SK-N-SH (cell line): ENCODE measurements at regions not wholly inside any gene's neighbourhood (a gene's known extent, or its start where the extent isn't known, plus 50 kb on each side); places are given as distances from the start of the nearest gene placed in this dataset.

Experiments
- CTCF ChIA-PET: fragments of 300-600, 350-600 bp; formaldehyde crosslinking; extraction: SDS; loops from one replicate; lab custom pipeline; 2021; lab: Yijun Ruan, JAX
- POLR2A ChIA-PET: fragments of 350-600 bp; sonication (Branson Sonifier 250); formaldehyde crosslinking; extraction: SDS; loops from one replicate; lab custom pipeline; 2020; ENCODE audit warnings: antibody characterized with exemption, inconsistent platforms; lab: Yijun Ruan, JAX
- DNase-seq: peaks from one replicate; pipeline ENCODE4 v3.0.0; 2012
- H2AFZ ChIP-seq: fragments of 200-600 bp; sonication (generic); 2 replicates; pipeline ENCODE4 v1.8.1; 2016; ENCODE audit warnings: antibody characterized with exemption, mild to moderate bottlenecking, low read depth
- H3F3A ChIP-seq: fragments of 200-600 bp; sonication (generic); replicated peaks from 2 replicates; pipeline ENCODE3; 2016; ENCODE audit warnings: antibody characterized with exemption, mild to moderate bottlenecking; ENCODE audit not compliant: insufficient read depth
- H3K27ac ChIP-seq, 2 experiments: fragments of 200-500 bp in 1 of 2; fragments of 200-600 bp in 1 of 2; sonication (Bioruptor generic) in 1 of 2; sonication (generic), shearing (Covaris generic) in 1 of 2; 2 replicates each; pipeline versions ENCODE4 v1.5.1 to v1.6.1; 2014 to 2016; ENCODE audit warnings: low read depth in 2 of 2, inconsistent platforms in 1 of 2, low read length in 1 of 2, mild to moderate bottlenecking in 1 of 2, mixed read lengths in 1 of 2
- H3K27me3 ChIP-seq: fragments of 200-600 bp; sonication (generic), shearing (Covaris generic); 2 replicates; pipeline ENCODE4 v1.6.1; 2016; ENCODE audit warnings: mixed run types; ENCODE audit not compliant: insufficient read depth
- H3K36me3 ChIP-seq, 2 experiments: fragments of 200-500 bp in 1 of 2; fragments of 200-600 bp in 1 of 2; sonication (Bioruptor generic) in 1 of 2; sonication (generic) in 1 of 2; replicated peaks in 1 of 2; 2 replicates each; pipeline versions ENCODE3 to v1.5.1; 2014 to 2016; ENCODE audit warnings: low read length in 1 of 2, mild to moderate bottlenecking in 1 of 2; ENCODE audit not compliant: insufficient read depth in 2 of 2, control insufficient read depth in 1 of 2
- H3K4me1 ChIP-seq, 2 experiments: fragments of 200-500 bp in 1 of 2; fragments of 200-600 bp in 1 of 2; sonication (Bioruptor generic) in 1 of 2; sonication (generic), shearing (Covaris generic) in 1 of 2; 2 replicates each; pipeline versions ENCODE4 v1.5.1 to v1.6.1; 2014 to 2016; ENCODE audit warnings: low read depth in 1 of 2, low read length in 1 of 2, mixed run types in 1 of 2; ENCODE audit not compliant: insufficient read depth in 2 of 2, control insufficient read depth in 1 of 2
- H3K4me2 ChIP-seq: fragments of 200-600 bp; sonication (generic), shearing (Covaris generic); 2 replicates; pipeline ENCODE4 v1.6.1; 2017; ENCODE audit warnings: mixed run types
- H3K4me3 ChIP-seq, 2 experiments: fragments of 200-500 bp in 1 of 2; fragments of 200-600 bp in 1 of 2; sonication (Bioruptor generic) in 1 of 2; sonication (generic), shearing (Covaris generic) in 1 of 2; 2 replicates each; pipeline versions ENCODE4 v1.5.1 to v1.8.1; 2014 to 2016; ENCODE audit warnings: low read depth in 2 of 2, inconsistent platforms in 1 of 2, low read length in 1 of 2, mild to moderate bottlenecking in 1 of 2, mixed read lengths in 1 of 2, moderate library complexity in 1 of 2
- H3K79me2 ChIP-seq: fragments of 200-600 bp; sonication (generic); 2 replicates; pipeline ENCODE4 v1.8.1; 2017; ENCODE audit warnings: mild to moderate bottlenecking; ENCODE audit not compliant: insufficient read depth
- H3K9ac ChIP-seq: fragments of 200-600 bp; sonication (generic); 2 replicates; pipeline ENCODE4 v1.6.1; 2017; ENCODE audit warnings: mixed run types
- H3K9me2 ChIP-seq: fragments of 200-600 bp; sonication (generic); 2 replicates; pipeline ENCODE4 v1.6.1; 2017; ENCODE audit warnings: mixed run types
- H3K9me3 ChIP-seq: fragments of 200-600 bp; sonication (generic); 2 replicates; pipeline ENCODE4 v1.6.1; 2017; ENCODE audit warnings: mixed run types, mild to moderate bottlenecking, moderate library complexity
- H4K20me1 ChIP-seq: fragments of 200-600 bp; sonication (generic); 2 replicates; pipeline ENCODE4 v1.6.1; 2017; ENCODE audit warnings: mild to moderate bottlenecking, mixed run types; ENCODE audit not compliant: insufficient read depth
- CHD2 ChIP-seq: fragments of 150-350 bp; IDR thresholded peaks from 2 replicates; pipeline ENCODE4 v1.6.1; 2018; ENCODE audit warnings: low read length; ENCODE audit not compliant: partially characterized antibody
- EP300 ChIP-seq, 2 experiments: IDR thresholded peaks; 2 replicates each; pipeline versions ENCODE4 v1.4.0 to v1.6.1; 2012; ENCODE audit warnings: borderline replicate concordance in 1 of 2, low read depth in 1 of 2, low read length in 1 of 2
- EZH2phosphoT487 ChIP-seq: fragments of 200-600 bp; sonication (generic); IDR thresholded peaks from 2 replicates; pipeline ENCODE4 v1.6.1; 2017; ENCODE audit warnings: low read depth, mixed run types, mild to moderate bottlenecking, antibody characterized with exemption, moderate library complexity, borderline replicate concordance
- FOSL2 ChIP-seq: IDR thresholded peaks from 2 replicates; pipeline ENCODE4 v1.4.0; 2012; ENCODE audit warnings: low read depth, mild to moderate bottlenecking, moderate library complexity, borderline replicate concordance
- FOXM1 ChIP-seq: IDR thresholded peaks from 2 replicates; pipeline ENCODE4 v1.4.0; 2012; ENCODE audit warnings: low read depth, mild to moderate bottlenecking
- IRF3 ChIP-seq: fragments of 150-350 bp; IDR thresholded peaks from 2 replicates; pipeline ENCODE4 v1.6.1; 2016; ENCODE audit warnings: mild to moderate bottlenecking, low read depth, low read length
- JUND ChIP-seq: IDR thresholded peaks from 2 replicates; pipeline ENCODE4 v1.4.0; 2012
- MAX ChIP-seq: IDR thresholded peaks from 2 replicates; pipeline ENCODE4 v1.4.0; 2012; ENCODE audit warnings: low read depth
- MEF2A ChIP-seq: IDR thresholded peaks from 2 replicates; pipeline ENCODE4 v1.4.0; 2012; ENCODE audit warnings: low read depth, borderline replicate concordance
- NRF1 ChIP-seq: IDR thresholded peaks from 2 replicates; pipeline ENCODE4 v1.6.1; 2012; ENCODE audit warnings: low read depth, mild to moderate bottlenecking, low read length
- PBX3 ChIP-seq: IDR thresholded peaks from 2 replicates; pipeline ENCODE4; 2012
- RCOR1 ChIP-seq: fragments of 150-350 bp; IDR thresholded peaks from 2 replicates; pipeline ENCODE4 v1.6.1; 2017; ENCODE audit warnings: antibody characterized with exemption, low read length
- REST ChIP-seq: IDR thresholded peaks from 2 replicates; pipeline ENCODE4 v1.6.1; 2012; ENCODE audit warnings: mild to moderate bottlenecking, low read depth, low read length, moderate library complexity
- RFX5 ChIP-seq: IDR thresholded peaks from 2 replicates; pipeline ENCODE4 v1.6.1; 2012; ENCODE audit warnings: mild to moderate bottlenecking, improper control_type of control experiment, low read length
- RXRA ChIP-seq: IDR thresholded peaks from 2 replicates; pipeline ENCODE4 v1.4.0; 2012; ENCODE audit warnings: low read depth, mild to moderate bottlenecking, borderline replicate concordance
- TAF1 ChIP-seq: IDR thresholded peaks from 2 replicates; pipeline ENCODE4 v1.6.1; 2012; ENCODE audit warnings: low read depth, mild to moderate bottlenecking, low read length, moderate library complexity, borderline replicate concordance
- TCF12 ChIP-seq: IDR thresholded peaks from 2 replicates; pipeline ENCODE4 v1.4.0; 2012
- USF1 ChIP-seq: IDR thresholded peaks from 2 replicates; pipeline ENCODE4 v1.4.0; 2012; ENCODE audit warnings: low read depth, borderline replicate concordance
- ZBTB33 ChIP-seq: IDR thresholded peaks from 2 replicates; pipeline ENCODE4 v1.4.0; 2012; ENCODE audit warnings: low read depth, borderline replicate concordance
- WGBS: methylation state at CpG from one replicate; pipeline ENCODE4 v1.1.6; 2017; ENCODE audit warnings: low lambda C conversion rate; 5-methylcytosine and 5-hydroxymethylcytosine counted together

- H3K27me3 ChIP-seq, result no peaks in the 10 kb centered on the region
- TF ChIP-seq JUND (no peak), RCOR1 (no peak), PBX3 (no peak), FOXM1 (no peak)
- no peak for DNase-seq
- H3K9me3 ChIP-seq, result no peaks in the 10 kb centered on the region
- H3K4me3 ChIP-seq, result no peak overlapping the region
- no peak overlapping the region for H2AFZ ChIP-seq
- ChIA-PET POLR2A (no interaction called here), CTCF (interaction anchor here (1.0 kb wide), 1 partner anchor 271 kb away, joined by 3 read pairs; no protein-coding TSS in a partner anchor)
- no peaks in the 10 kb centered on the region for H3K79me2 ChIP-seq
- no peaks in the 10 kb centered on the region for H3K4me1 ChIP-seq
- 43% methylated on average over 7 of the region's 7 CpGs for WGBS
- H4K20me1 ChIP-seq, result no peaks in the 10 kb centered on the region
- H3K9me2 ChIP-seq, result no peaks in the 10 kb centered on the region
- no peaks in the 10 kb centered on the region for H3F3A ChIP-seq
- no peak overlapping the region for H3K27ac ChIP-seq
- no peaks in the 10 kb centered on the region for H3K36me3 ChIP-seq
- H3K4me2 ChIP-seq, result no peak overlapping the region
- H3K9ac ChIP-seq, result no peak overlapping the region
Observed at GRCh38 chr7:33661430-33662160, 243.7 kb upstream of the BMPER start.

GRCh38 chr7:33666531-33666930, 238.8 kb upstream of the BMPER start:
- Histone ChIP-seq H3F3A (no peaks in the 10 kb centered on the region), H3K27ac (no peak overlapping the region), H4K20me1 (no peaks in the 10 kb centered on the region), H3K9me3 (no peaks in the 10 kb centered on the region), H3K79me2 (no peaks in the 10 kb centered on the region), H2AFZ (no peak overlapping the region), H3K4me3 (no peak overlapping the region), H3K4me1 (no peaks in the 10 kb centered on the region), H3K4me2 (no peak overlapping the region), H3K9ac (no peak overlapping the region), H3K27me3 (no peaks in the 10 kb centered on the region), H3K36me3 (no peaks in the 10 kb centered on the region), H3K9me2 (no peaks in the 10 kb centered on the region)
- POLR2A ChIA-PET, result no interaction called here
- DNase-seq, result no peak
- CTCF ChIA-PET, result no interaction called here
- no peak for TF ChIP-seq MAX
- no peak for TF ChIP-seq CHD2
- no peak for TF ChIP-seq REST
- no peak for TF ChIP-seq EP300 (IDR thresholded peaks at IDR 0.05; ENCODE audit: borderline replicate concordance in 1 of 2, low read depth in 1 of 2, low read length in 1 of 2)
- TF ChIP-seq RXRA, result no peak
- TF ChIP-seq NRF1, result no peak
- no peak for TF ChIP-seq TCF12
- TF ChIP-seq ZBTB33, result no peak
- no peak for TF ChIP-seq IRF3
- no peak for TF ChIP-seq FOSL2
- TF ChIP-seq EZH2phosphoT487, result no peak
- TF ChIP-seq USF1, result no peak
- no peak for TF ChIP-seq RFX5
- no peak for TF ChIP-seq MEF2A
- no peak for TF ChIP-seq TAF1
- no peak for TF ChIP-seq RCOR1
- no peak for TF ChIP-seq JUND
